SU-DHL-6 (cell line): ENCODE measurements at regions not wholly inside any gene's neighbourhood (a gene's known extent, or its start where the extent isn't known, plus 50 kb on each side); places are given as distances from the start of the nearest gene placed in this dataset.

Experiments
- H2AFZ ChIP-seq: fragments of 200-600 bp; sonication (generic); 2 replicates; pipeline ENCODE4 v1.6.1; 2014; ENCODE audit warnings: low read depth, mild to moderate bottlenecking, moderate library complexity, mixed read lengths, antibody characterized with exemption, low read length; ENCODE audit not compliant: severe bottlenecking
- H3F3A ChIP-seq: fragments of 200-600 bp; shearing (Covaris generic); 2 replicates; pipeline ENCODE4 v1.6.0; 2016; ENCODE audit warnings: antibody characterized with exemption, mild to moderate bottlenecking; ENCODE audit not compliant: insufficient read depth
- H3K27ac ChIP-seq: fragments of 200-600 bp; sonication (generic); 2 replicates; pipeline ENCODE4 v1.5.1; 2016; ENCODE audit warnings: low read depth, mild to moderate bottlenecking, low read length, moderate library complexity, mixed read lengths
- H3K27me3 ChIP-seq: fragments of 200-600 bp; sonication (generic), shearing (Covaris generic); 2 replicates; pipeline ENCODE4 v1.6.0; 2014; ENCODE audit warnings: mild to moderate bottlenecking, low read length
- H3K36me3 ChIP-seq: fragments of 200-600 bp; sonication (generic); 2 replicates; pipeline ENCODE4 v1.6.1; 2014; ENCODE audit warnings: mild to moderate bottlenecking, low read length, mixed read lengths
- H3K4me2 ChIP-seq: fragments of 300-600, 200-600 bp; shearing (Covaris generic), sonication (generic); 2 replicates; pipeline ENCODE4 v1.6.0; 2014; ENCODE audit warnings: low read length, low read depth, mild to moderate bottlenecking; ENCODE audit not compliant: poor library complexity, severe bottlenecking
- H3K4me3 ChIP-seq: fragments of 200-600 bp; sonication (generic); 2 replicates; pipeline ENCODE4 v1.5.1; 2014; ENCODE audit warnings: antibody characterized with exemption, low read length, mild to moderate bottlenecking, mixed read lengths; ENCODE audit not compliant: insufficient read depth, poor library complexity, severe bottlenecking
- H3K79me2 ChIP-seq: fragments of 200-600 bp; sonication (generic); 2 replicates; pipeline ENCODE4 v1.6.1; 2014; ENCODE audit warnings: mild to moderate bottlenecking, low read length, moderate library complexity; ENCODE audit not compliant: insufficient read depth
- H3K9ac ChIP-seq: fragments of 200-600 bp; sonication (generic); 2 replicates; pipeline ENCODE4 v1.7.0; 2014; ENCODE audit warnings: mild to moderate bottlenecking, low read length
- H3K9me2 ChIP-seq: fragments of 200-600 bp; sonication (generic); replicated peaks from 2 replicates; pipeline ENCODE4 v1.6.1; 2014; ENCODE audit warnings: low read length; ENCODE audit not compliant: insufficient read depth
- H3K9me3 ChIP-seq: fragments of 200-600 bp; sonication (generic); 2 replicates; pipeline ENCODE4 v1.6.1; 2014; ENCODE audit warnings: low read length, mixed read lengths; ENCODE audit not compliant: insufficient read depth
- H4K20me1 ChIP-seq: fragments of 200-600 bp; sonication (generic); 2 replicates; pipeline ENCODE4 v1.6.1; 2014; ENCODE audit warnings: low read depth, mild to moderate bottlenecking, antibody characterized with exemption, low read length, moderate library complexity, mixed read lengths
- CTCF ChIP-seq: fragments of 200-600 bp; sonication (generic); IDR thresholded peaks from one replicate; pipeline ENCODE4 v1.5.1; 2017; ENCODE audit warnings: antibody characterized with exemption, mild to moderate bottlenecking, low read length, moderate library complexity; ENCODE audit not compliant: insufficient read depth, poor library complexity, severe bottlenecking
- EZH2phosphoT487 ChIP-seq: fragments of 200-600 bp; sonication (generic), shearing (Covaris generic); conservative IDR thresholded peaks from 2 replicates; pipeline ENCODE4 v1.6.1; 2018; ENCODE audit warnings: mild to moderate bottlenecking, antibody characterized with exemption, low read length, moderate library complexity, mixed read lengths

- no peak overlapping the region for H3K27ac ChIP-seq
- H3K79me2 ChIP-seq: peaks cover 100% of the 10 kb centered on the region
- H3K36me3 ChIP-seq: no peaks in the 10 kb centered on the region
- H3K4me3 ChIP-seq: no peak overlapping the region
- TF ChIP-seq CTCF: no peak
- TF ChIP-seq EZH2phosphoT487: no peak
- peaks cover 19% of the 10 kb centered on the region; the same call in 1 of the 2 replicates for H3F3A ChIP-seq
- H3K9me3 ChIP-seq: no peaks in the 10 kb centered on the region
- peaks cover 41% of the 10 kb centered on the region; the same call in 1 of the 2 replicates for H4K20me1 ChIP-seq
- no peaks in the 10 kb centered on the region for H3K9me2 ChIP-seq
- no peak overlapping the region for H3K4me2 ChIP-seq
- no peak overlapping the region for H2AFZ ChIP-seq
- no peak overlapping the region for H3K9ac ChIP-seq
- no peaks in the 10 kb centered on the region for H3K27me3 ChIP-seq
These were observed 60.5 kb upstream of the ULK4 start for GRCh38 chr3:42022355-42022754.

- Histone ChIP-seq H4K20me1 (peaks cover 40% of the 10 kb centered on the region; the same call in 1 of the 2 replicates), H3K4me2 (no peak overlapping the region), H3K79me2 (peaks cover 100% of the 10 kb centered on the region), H3K9ac (no peak overlapping the region), H3K36me3 (no peaks in the 10 kb centered on the region), H3K27ac (no peak overlapping the region), H3F3A (peaks cover 14% of the 10 kb centered on the region; the same call in 1 of the 2 replicates), H3K4me3 (no peak overlapping the region), H3K27me3 (no peaks in the 10 kb centered on the region), H3K9me2 (no peaks in the 10 kb centered on the region), H2AFZ (no peak overlapping the region), H3K9me3 (no peaks in the 10 kb centered on the region)
- TF ChIP-seq CTCF (no peak), EZH2phosphoT487 (no peak)
These were observed 58.9 kb upstream of the ULK4 start for GRCh38 chr3:42020684-42021307.

- Histone ChIP-seq H2AFZ (no peak overlapping the region), H3K27me3 (no peaks in the 10 kb centered on the region), H3K9me3 (no peaks in the 10 kb centered on the region), H4K20me1 (peaks cover 37% of the 10 kb centered on the region; the same call in 1 of the 2 replicates), H3K4me3 (no peak overlapping the region), H3K36me3 (no peaks in the 10 kb centered on the region), H3K79me2 (peaks cover 100% of the 10 kb centered on the region), H3K4me2 (no peak overlapping the region), H3K9me2 (no peaks in the 10 kb centered on the region), H3F3A (0 out of 2 replicates have a peak, but pooled peaks cover 8% of the 10 kb centered on the region), H3K9ac (no peak overlapping the region), H3K27ac (no peak overlapping the region)
- TF ChIP-seq EZH2phosphoT487 (no peak), CTCF (no peak)
These were observed 58.0 kb upstream of the ULK4 start for GRCh38 chr3:42019953-42020260.
